ENCODE measurements at regions not wholly inside any gene's neighbourhood (a gene's known extent, or its start where the extent isn't known, plus 50 kb on each side); places are given as distances from the start of the nearest gene placed in this dataset.

- TF ChIP-seq CTCF (IDR thresholded peaks at IDR 0.05) = no peak
- no peak for TF ChIP-seq POLR2AphosphoS5 (IDR thresholded peaks at IDR 0.05)
These were observed 536.2 kb upstream of the KLHL4 start for GRCh38 chrX:86981326-86981879.

Data from breast epithelium (tissue), 3 donors.